ENCODE measurements at regions not wholly inside any gene's neighbourhood (a gene's known extent, or its start where the extent isn't known, plus 50 kb on each side); places are given as distances from the start of the nearest gene placed in this dataset.

DNA sequence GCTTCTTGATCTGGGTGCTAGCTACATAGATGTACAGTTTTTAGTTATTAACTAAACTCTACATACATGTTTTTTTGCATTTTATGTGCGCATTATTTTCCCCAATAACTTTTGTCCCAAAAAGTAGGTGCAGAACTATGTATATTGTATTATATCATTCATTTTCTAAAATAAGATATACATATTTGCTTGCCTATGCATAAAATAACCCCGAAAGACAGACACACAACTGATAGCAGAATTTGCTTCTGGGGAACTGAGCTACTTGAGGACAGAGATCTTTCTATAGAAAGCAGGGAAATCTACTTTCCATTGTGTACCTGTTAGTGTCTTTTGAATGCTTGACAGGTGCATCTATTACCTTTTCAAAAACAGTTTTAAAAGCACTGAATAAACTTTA, 88.9 kb upstream of the SIX3 start:
- 44% methylated on average over 2 of the region's 2 CpGs for WGBS (ENCODE audit: insufficient coverage, insufficient replicate concordance, low lambda C conversion rate, missing lambda C conversion rate)
- ATAC-seq: no peak

GRCh38 chr2:44859337-44859736, 82.2 kb upstream of the SIX3 start:
- TF ChIP-seq BACH1 (IDR thresholded peaks at IDR 0.05; ENCODE audit: borderline replicate concordance): no peak
- no peak for TF ChIP-seq NFIC (IDR thresholded peaks at IDR 0.05; ENCODE audit: low read depth, low read length)
- TF ChIP-seq YY1 (IDR thresholded peaks at IDR 0.05; ENCODE audit: low read depth, low read length): no peak
- no peak for TF ChIP-seq ETV6 (conservative IDR thresholded peaks at IDR 0.05 in 1 of 2, IDR thresholded peaks at IDR 0.05 in 1 of 2; ENCODE audit: borderline replicate concordance in 1 of 2, low read depth in 1 of 2)
- TF ChIP-seq STAT3 (IDR thresholded peaks at IDR 0.05; ENCODE audit: low read depth, low read length): no peak
- no peak for TF ChIP-seq NFYA (IDR thresholded peaks at IDR 0.05; ENCODE audit: borderline replicate concordance, low read depth, low read length)
- no peak for TF ChIP-seq MTA2 (IDR thresholded peaks at IDR 0.05; ENCODE audit: low read depth)
- no peak for TF ChIP-seq KLF5 (IDR thresholded peaks at IDR 0.05; ENCODE audit: partially characterized antibody)
- no peak for TF ChIP-seq RFX5 (IDR thresholded peaks at IDR 0.05; ENCODE audit: low read depth, low read length)
- no peak for TF ChIP-seq MEF2A (IDR thresholded peaks at IDR 0.05; ENCODE audit: insufficient read depth, low read depth, low read length)
- no peak for TF ChIP-seq EED (IDR thresholded peaks at IDR 0.05; ENCODE audit: low read depth)
- no peak for TF ChIP-seq NR2C2 (IDR thresholded peaks at IDR 0.05; ENCODE audit: borderline replicate concordance, control insufficient read depth, insufficient read length, low read depth)
- intact Hi-C loops (cut with micrococcal nuclease; ENCODE audit: unreplicated experiment) (no loop called here), in situ Hi-C loops (cut with MboI) (no loop called here)
- H3K27ac ChIP-seq (ENCODE audit: control insufficient read depth, insufficient read depth): no peak overlapping the region
- ChIA-PET RAD21 (ENCODE audit: unreplicated experiment) (no interaction called here), POLR2A (no interaction called here), SMC1A (ENCODE audit: uncharacterized antibody, unreplicated experiment) (interaction anchor here (0.9 to 1.6 kb wide), 6 partner anchors 8 to 353 kb away, joined by 3 to 9 read pairs (median 4); no protein-coding TSS in a partner anchor), CTCF (interaction anchor here (0.9 to 1.6 kb wide), 4 partner anchors 10 to 96 kb away, joined by 3 to 4 read pairs (median 4); no protein-coding TSS in a partner anchor)
- WGBS (ENCODE audit: insufficient coverage, insufficient replicate concordance, low lambda C conversion rate, missing lambda C conversion rate): 16% methylated on average over 3 of the region's 3 CpGs
- H3K79me2 ChIP-seq (ENCODE audit: control insufficient read depth, insufficient read depth, low read length): no peaks in the 10 kb centered on the region
- H3K9me3 ChIP-seq (replicated peaks; ENCODE audit: control insufficient read depth, insufficient read depth, low read length): no peaks in the 10 kb centered on the region
- no peak for DNase-seq (ENCODE audit: low read depth, low spot score)
- no peak for FAIRE-seq
- no peak overlapping the region for H3K4me2 ChIP-seq (ENCODE audit: control insufficient read depth, insufficient read depth)
- no peaks in the 10 kb centered on the region for H3K36me3 ChIP-seq (ENCODE audit: control insufficient read depth in 2 of 2, insufficient read depth in 2 of 2, low read length in 1 of 2)
- H3K27me3 ChIP-seq (replicated peaks in 1 of 2; ENCODE audit: control insufficient read depth in 2 of 2, insufficient read depth in 2 of 2, low read length in 1 of 2): no peaks in the 10 kb centered on the region
- H3K4me3 ChIP-seq: no peak overlapping the region
- no peaks in the 10 kb centered on the region for H4K20me1 ChIP-seq (ENCODE audit: control insufficient read depth, insufficient read depth)
- H2AFZ ChIP-seq (ENCODE audit: control insufficient read depth, low read depth, low read length): no peak overlapping the region
- H3K9ac ChIP-seq (ENCODE audit: control insufficient read depth, insufficient read depth, low read length): no peak overlapping the region
- ATAC-seq: no peak
- BruUV-seq (replicated peaks): no TSS peak
- H3K4me1 ChIP-seq (ENCODE audit: control insufficient read depth, insufficient read depth, low read length): no peaks in the 10 kb centered on the region

More for the DNA sequence above, 88.9 kb upstream of the SIX3 start:
- intact Hi-C loops (cut with micrococcal nuclease; ENCODE audit: unreplicated experiment): no loop called here
- Histone ChIP-seq H3K4me1 (ENCODE audit: control insufficient read depth, insufficient read depth, low read length) (no peaks in the 10 kb centered on the region), H3K27me3 (replicated peaks in 1 of 2; ENCODE audit: control insufficient read depth in 2 of 2, insufficient read depth in 2 of 2, low read length in 1 of 2) (no peaks in the 10 kb centered on the region), H4K20me1 (ENCODE audit: control insufficient read depth, insufficient read depth) (no peaks in the 10 kb centered on the region), H2AFZ (ENCODE audit: control insufficient read depth, low read depth, low read length) (no peak overlapping the region), H3K36me3 (ENCODE audit: control insufficient read depth in 2 of 2, insufficient read depth in 2 of 2, low read length in 1 of 2) (no peaks in the 10 kb centered on the region), H3K9me3 (replicated peaks; ENCODE audit: control insufficient read depth, insufficient read depth, low read length) (no peaks in the 10 kb centered on the region; the same call in 2 of the 3 replicates), H3K79me2 (ENCODE audit: control insufficient read depth, insufficient read depth, low read length) (no peaks in the 10 kb centered on the region), H3K9ac (ENCODE audit: control insufficient read depth, insufficient read depth, low read length) (no peak overlapping the region), H3K4me2 (ENCODE audit: control insufficient read depth, insufficient read depth) (no peak overlapping the region), H3K4me3 (no peak overlapping the region), H3K27ac (ENCODE audit: control insufficient read depth, insufficient read depth) (no peak overlapping the region)
- no TSS peak for BruUV-seq (replicated peaks)
- ChIA-PET SMC1A (ENCODE audit: uncharacterized antibody, unreplicated experiment) (interaction anchor here (1.6 to 1.7 kb wide), 2 partner anchors 18 to 25 kb away, joined by 5 to 6 read pairs; no protein-coding TSS in a partner anchor), RAD21 (ENCODE audit: unreplicated experiment) (no interaction called here), CTCF (interaction anchor here (0.7 kb wide), 1 partner anchor 12 kb away, joined by 3 read pairs; no protein-coding TSS in a partner anchor), POLR2A (no interaction called here)
- FAIRE-seq: no peak
- in situ Hi-C loops (cut with MboI): no loop called here
- TF ChIP-seq, protein P1, sequence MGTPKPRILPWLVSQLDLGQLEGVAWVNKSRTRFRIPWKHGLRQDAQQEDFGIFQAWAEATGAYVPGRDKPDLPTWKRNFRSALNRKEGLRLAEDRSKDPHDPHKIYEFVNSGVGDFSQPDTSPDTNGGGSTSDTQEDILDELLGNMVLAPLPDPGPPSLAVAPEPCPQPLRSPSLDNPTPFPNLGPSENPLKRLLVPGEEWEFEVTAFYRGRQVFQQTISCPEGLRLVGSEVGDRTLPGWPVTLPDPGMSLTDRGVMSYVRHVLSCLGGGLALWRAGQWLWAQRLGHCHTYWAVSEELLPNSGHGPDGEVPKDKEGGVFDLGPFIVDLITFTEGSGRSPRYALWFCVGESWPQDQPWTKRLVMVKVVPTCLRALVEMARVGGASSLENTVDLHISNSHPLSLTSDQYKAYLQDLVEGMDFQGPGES (IDR thresholded peaks at IDR 0.05): no peak
- DNase-seq (ENCODE audit: low read depth, low spot score): no peak

Data from GM12878 (cell line).